ENCODE measurements at regions not wholly inside any gene's neighbourhood (a gene's known extent, or its start where the extent isn't known, plus 50 kb on each side); places are given as distances from the start of the nearest gene placed in this dataset.

DNA sequence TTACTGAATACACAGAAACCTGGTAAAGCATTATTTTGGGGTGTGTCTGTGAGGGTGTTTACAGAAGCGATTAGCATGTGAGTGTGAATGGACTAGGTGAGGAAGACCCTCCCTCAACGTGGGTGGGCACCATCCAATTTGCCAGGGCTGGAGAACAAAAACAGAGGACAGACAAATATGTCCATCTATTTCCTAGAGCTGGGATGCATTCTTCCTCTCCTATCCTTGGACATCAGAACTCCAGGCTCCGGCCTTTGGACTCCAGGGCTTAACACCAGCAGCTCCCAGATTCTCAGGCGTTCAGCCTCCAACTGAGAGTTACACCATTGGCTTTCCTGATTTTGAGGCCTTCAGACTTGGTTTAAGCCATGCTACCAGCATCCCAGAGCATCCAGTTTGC is 65.8 kb upstream of the CHD1 start:
- no peak for DNase-seq (ENCODE audit: low read depth in 3 of 3, low spot score in 2 of 3)

DNA sequence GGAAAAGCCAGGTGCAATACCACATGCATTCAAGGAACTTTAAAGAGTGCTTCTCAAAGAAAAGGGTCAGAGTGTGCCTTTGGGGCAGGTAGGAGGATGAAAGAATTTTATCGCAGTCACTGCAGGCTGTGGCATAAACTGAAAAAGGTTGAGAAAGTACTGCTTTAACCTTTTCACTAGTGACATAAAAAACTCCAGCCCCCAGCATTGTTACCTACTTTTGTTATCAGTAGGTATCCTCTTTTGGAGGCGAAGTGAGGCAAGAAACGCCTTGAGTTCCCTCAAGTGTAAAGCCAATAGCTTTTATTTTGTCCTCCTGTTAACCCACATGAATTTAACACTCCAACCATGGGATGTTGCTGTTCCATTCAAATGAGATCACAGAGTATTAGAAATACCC is 64.7 kb upstream of the CHD1 start:
- no peak for DNase-seq (ENCODE audit: low read depth in 3 of 3, low spot score in 2 of 3)

- DNase-seq (ENCODE audit: low read depth in 3 of 3, low spot score in 2 of 3), result no peak
These were observed 63.7 kb upstream of the CHD1 start for GRCh38 chr5:98992552-98992951.

DNA sequence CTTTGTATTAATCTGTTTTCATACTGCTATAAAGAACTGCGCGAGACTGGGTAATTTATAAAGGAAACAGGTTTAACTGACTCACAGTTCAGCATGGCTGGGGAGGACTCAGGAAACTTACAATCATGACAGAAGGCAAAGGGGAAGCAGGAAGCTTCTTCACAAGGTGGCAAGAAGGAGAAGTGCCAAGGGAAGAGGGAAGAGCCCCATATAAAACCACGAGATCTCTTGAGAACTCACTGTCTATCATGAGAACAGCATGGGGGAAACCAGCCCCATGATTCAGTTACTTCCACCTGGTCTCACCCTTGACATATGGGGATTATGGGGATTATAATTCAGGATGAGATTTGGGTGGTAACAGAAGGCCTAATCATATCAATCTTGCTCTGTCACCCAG is 60.9 kb upstream of the CHD1 start:
- no peak for DNase-seq (ENCODE audit: low read depth in 3 of 3, low spot score in 2 of 3)

DNA sequence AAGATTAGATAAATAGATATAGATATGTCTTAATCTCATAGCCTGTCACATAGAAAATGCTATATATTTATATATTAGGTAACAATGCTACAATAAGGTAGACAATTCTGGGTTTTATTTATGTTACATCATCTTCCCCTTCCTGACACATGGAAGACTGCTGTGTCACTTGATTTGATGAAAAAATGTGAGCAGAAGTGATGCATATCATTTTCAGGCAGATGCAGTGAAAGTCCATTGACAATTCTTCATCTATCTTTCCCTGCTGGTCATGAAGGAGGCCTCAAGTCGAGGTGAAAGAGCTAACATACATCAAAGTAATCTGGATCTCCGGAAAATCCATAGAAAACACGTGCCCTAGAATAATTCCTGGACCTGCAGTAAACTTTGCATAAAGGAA is 57.8 kb upstream of the CHD1 start:
- no peak for DNase-seq (ENCODE audit: low read depth in 3 of 3, low spot score in 2 of 3)

- no peak for DNase-seq (ENCODE audit: low read depth in 3 of 3, low spot score in 2 of 3)
These were observed 54.1 kb upstream of the CHD1 start for GRCh38 chr5:98982880-98983279.
